GM12878 (cell line): ENCODE measurements at regions not wholly inside any gene's neighbourhood (a gene's known extent, or its start where the extent isn't known, plus 50 kb on each side); places are given as distances from the start of the nearest gene placed in this dataset.

ENCODE experiments used
- ATAC-seq: fragments of 200-7000 bp; cut with Tn5 transposase; 3 replicates; pipeline ENCODE4 v1.9.1; 2020; ENCODE audit warnings: mild to moderate bottlenecking, moderate library complexity
- BruUV-seq: library from RNA; stranded (reverse); fragments of 400-500 nt; replicated peaks from 2 replicates; lab custom pipeline; 2021; lab: Mats Ljungman, UMichigan
- CTCF ChIA-PET: fragments of 300-600 bp; sonication (Branson Sonifier 250); formaldehyde crosslinking; extraction: SDS; loops from one replicate; lab custom pipeline; 2021; ENCODE audit warnings: inconsistent platforms; lab: Yijun Ruan, JAX
- POLR2A ChIA-PET: fragments of 350-600 bp; formaldehyde crosslinking; extraction: SDS; loops from one replicate; lab custom pipeline; 2021; ENCODE audit warnings: inconsistent platforms; lab: Charles Lee
- RAD21 ChIA-PET: fragments of 300-600 bp; sonication (Branson Sonifier 250); formaldehyde crosslinking; loops from one replicate; lab custom pipeline; 2023; ENCODE audit warnings: antibody characterized with exemption; ENCODE audit not compliant: unreplicated experiment; lab: Charles Lee
- SMC1A ChIA-PET: fragments of 300-600 bp; sonication (Branson Sonifier 250); formaldehyde crosslinking; loops from one replicate; lab custom pipeline; 2023; ENCODE audit not compliant: unreplicated experiment, uncharacterized antibody; lab: Charles Lee
- DNase-seq: peaks from one replicate; pipeline ENCODE4 v3.0.0-alpha.2; 2011; ENCODE audit warnings: low read depth, low spot score
- FAIRE-seq: peaks from 3 replicates; lab custom pipeline; 2011; peaks lifted over from hg19 to GRCh38; lab: Jason Lieb, UNC
- H2AFZ ChIP-seq: 2 replicates; pipeline ENCODE4 v1.6.0; 2011; ENCODE audit warnings: low read depth, low read length, control low read depth; ENCODE audit not compliant: control insufficient read depth
- H3K27ac ChIP-seq: 2 replicates; pipeline ENCODE4 v1.5.1; 2011; ENCODE audit warnings: control low read depth; ENCODE audit not compliant: control insufficient read depth, insufficient read depth
- H3K27me3 ChIP-seq, 2 experiments: replicated peaks in 1 of 2; 2 replicates each; pipeline versions ENCODE4 v1.6.0 to v1.6.1; 2011; ENCODE audit warnings: low read length in 1 of 2; ENCODE audit not compliant: control insufficient read depth in 2 of 2, insufficient read depth in 2 of 2
- H3K36me3 ChIP-seq, 2 experiments: 2 replicates each; pipeline ENCODE4 v1.5.1; 2011; ENCODE audit warnings: low read length in 1 of 2; ENCODE audit not compliant: control insufficient read depth in 2 of 2, insufficient read depth in 2 of 2
- H3K4me1 ChIP-seq: 2 replicates; pipeline ENCODE4 v1.6.1; 2011; ENCODE audit warnings: mild to moderate bottlenecking, low read length, moderate library complexity, mixed read lengths; ENCODE audit not compliant: control insufficient read depth, insufficient read depth
- H3K4me2 ChIP-seq: 2 replicates; pipeline ENCODE4 v1.6.0; 2011; ENCODE audit warnings: control low read depth; ENCODE audit not compliant: control insufficient read depth, insufficient read depth
- H3K4me3 ChIP-seq: fragments of 200-600 bp; sonication (generic); 2 replicates; pipeline ENCODE4 v1.5.1; 2016
- H3K79me2 ChIP-seq: 2 replicates; pipeline ENCODE4 v1.6.0; 2011; ENCODE audit warnings: low read length; ENCODE audit not compliant: control insufficient read depth, insufficient read depth
- H3K9ac ChIP-seq: 2 replicates; pipeline ENCODE4 v1.8.0; 2011; ENCODE audit warnings: low read length, control low read depth, mixed read lengths; ENCODE audit not compliant: control insufficient read depth, insufficient read depth
- H3K9me3 ChIP-seq: replicated peaks from 3 replicates; pipeline ENCODE4 v1.5.1; 2011; ENCODE audit warnings: mild to moderate bottlenecking, low read length; ENCODE audit not compliant: control insufficient read depth, insufficient read depth
- H4K20me1 ChIP-seq: 2 replicates; pipeline ENCODE4 v1.6.0; 2011; ENCODE audit not compliant: control insufficient read depth, insufficient read depth
- BACH1 ChIP-seq: fragments of 450-650 bp; IDR thresholded peaks from 2 replicates; pipeline ENCODE4 v1.6.1; 2017; ENCODE audit warnings: mild to moderate bottlenecking, borderline replicate concordance
- CHD2 ChIP-seq: IDR thresholded peaks from 2 replicates; pipeline ENCODE4 v1.6.1; 2011; ENCODE audit warnings: low read depth, low read length, improper control_type of control experiment, borderline replicate concordance
- GABPA ChIP-seq: IDR thresholded peaks from 2 replicates; pipeline ENCODE4 v1.6.1; 2014; ENCODE audit warnings: antibody characterized with exemption, low read depth, mild to moderate bottlenecking, inconsistent platforms
- HDAC6 ChIP-seq: fragments of 200-600 bp; sonication (generic); IDR thresholded peaks from one replicate; pipeline ENCODE4 v1.8.0; 2017; ENCODE audit warnings: antibody characterized with exemption; ENCODE audit not compliant: unreplicated experiment
- JUND ChIP-seq: IDR thresholded peaks from 2 replicates; pipeline ENCODE4 v1.6.1; 2012; ENCODE audit warnings: low read depth, mild to moderate bottlenecking, low read length, improper control_type of control experiment, moderate library complexity
- KAT2A ChIP-seq: conservative IDR thresholded peaks from 2 replicates; pipeline ENCODE4 v1.6.1; 2011; ENCODE audit warnings: low read depth, low read length; ENCODE audit not compliant: control insufficient read depth
- MTA3 ChIP-seq: IDR thresholded peaks from 2 replicates; pipeline ENCODE4 v1.6.1; 2012; ENCODE audit warnings: low read length, inconsistent platforms, borderline replicate concordance
- RUNX3 ChIP-seq: IDR thresholded peaks from 2 replicates; pipeline ENCODE4 v1.6.1; 2012; ENCODE audit warnings: low read length, inconsistent platforms
- SIX5 ChIP-seq: IDR thresholded peaks from 2 replicates; pipeline ENCODE4 v1.6.1; 2011; ENCODE audit warnings: mild to moderate bottlenecking, low read depth, low read length, moderate library complexity; ENCODE audit not compliant: severe bottlenecking
- TCF12 ChIP-seq: IDR thresholded peaks from 2 replicates; pipeline ENCODE4 v1.6.1; 2011; ENCODE audit warnings: low read depth, mild to moderate bottlenecking, low read length
- USF1 ChIP-seq: IDR thresholded peaks from 2 replicates; pipeline ENCODE4 v1.6.1; 2011; ENCODE audit warnings: borderline replicate concordance, low read depth, mild to moderate bottlenecking, moderate library complexity, mixed read lengths, low read length; ENCODE audit not compliant: insufficient read depth; ENCODE audit errors: extremely low read length
- YBX1 ChIP-seq: fragments of 450-650 bp; IDR thresholded peaks from 2 replicates; pipeline ENCODE4 v1.6.1; 2016; ENCODE audit warnings: antibody characterized with exemption
- ZBTB40 ChIP-seq: fragments of 450-650 bp; IDR thresholded peaks from 2 replicates; pipeline ENCODE4 v1.6.1; 2016; ENCODE audit warnings: mild to moderate bottlenecking, moderate library complexity, borderline replicate concordance
- ZNF384 ChIP-seq: IDR thresholded peaks from 2 replicates; pipeline ENCODE4 v1.6.1; 2012; ENCODE audit warnings: low read depth, mild to moderate bottlenecking, low read length, improper control_type of control experiment, borderline replicate concordance
- WGBS: methylation state at CpG from one replicate; pipeline ENCODE4 v1.1.6; 2016; ENCODE audit warnings: low lambda C conversion rate; ENCODE audit not compliant: insufficient replicate concordance, insufficient coverage; ENCODE audit errors: missing lambda C conversion rate; 5-methylcytosine and 5-hydroxymethylcytosine counted together
- in situ Hi-C: fragments of 300-500 bp; cut with MboI; formaldehyde crosslinking; loops from 9 replicates; pipeline ENCODE4 v1.14.3; 2018; ENCODE audit warnings: mixed read lengths
- intact Hi-C: fragments of 100-400 bp; cut with micrococcal nuclease; formaldehyde crosslinking; loops from one replicate; pipeline ENCODE4 v1.14.2; 2022; ENCODE audit not compliant: unreplicated experiment

DNA sequence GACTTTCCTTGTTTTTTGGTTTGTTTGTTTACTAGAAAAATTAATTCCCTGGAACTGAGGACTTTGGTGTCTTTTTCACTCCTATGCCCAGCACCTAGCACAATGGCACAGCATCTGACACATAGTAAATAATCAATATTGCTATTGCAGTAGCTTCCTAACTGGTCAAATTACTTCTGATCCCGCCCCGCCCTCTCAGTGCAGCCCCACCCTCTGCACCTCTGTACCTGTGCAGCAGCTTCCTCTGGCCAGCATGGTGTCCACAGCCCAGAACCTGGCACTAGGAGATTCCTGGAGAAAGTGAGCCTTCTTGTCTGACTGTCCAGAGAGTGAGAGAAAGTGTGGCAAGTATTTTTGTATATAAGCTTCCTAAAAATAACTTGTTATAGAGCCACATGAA lies 343.2 kb downstream of the ZNF608 start:
- ChIA-PET CTCF (interaction anchor here (1.0 kb wide), 1 partner anchor 54 kb away, joined by 3 read pairs; no protein-coding TSS in a partner anchor), RAD21 (no interaction called here), SMC1A (no interaction called here), POLR2A (no interaction called here)
- no peaks in the 10 kb centered on the region for H3K36me3 ChIP-seq
- FAIRE-seq (no peak), ATAC-seq (no peak), DNase-seq (no peak)
- no peaks in the 10 kb centered on the region for H4K20me1 ChIP-seq
- no peak overlapping the region for H3K4me2 ChIP-seq
- no peaks in the 10 kb centered on the region for H3K79me2 ChIP-seq
- H3K9me3 ChIP-seq = no peaks in the 10 kb centered on the region
- no peak overlapping the region for H2AFZ ChIP-seq
- no peak overlapping the region for H3K4me3 ChIP-seq
- intact Hi-C loops = no loop called here
- no peak overlapping the region for H3K9ac ChIP-seq
- H3K27ac ChIP-seq = no peak overlapping the region
- BruUV-seq = no TSS peak
- H3K27me3 ChIP-seq = no peaks in the 10 kb centered on the region
- WGBS = 58% methylated on average over 2 of the region's 2 CpGs
- in situ Hi-C loops = no loop called here
- no peak for TF ChIP-seq ZNF384
- TF ChIP-seq MTA3 = no peak
- TF ChIP-seq, all 136 proteins: peak for 0
- no peaks in the 10 kb centered on the region for H3K4me1 ChIP-seq

GRCh38 chr5:124402144-124402581 lies 344.3 kb downstream of the ZNF608 start:
- Histone ChIP-seq H3K27me3 (no peaks in the 10 kb centered on the region), H3K9ac (no peak overlapping the region), H4K20me1 (no peaks in the 10 kb centered on the region), H2AFZ (no peak overlapping the region), H3K4me1 (no peaks in the 10 kb centered on the region), H3K36me3 (no peaks in the 10 kb centered on the region), H3K9me3 (no peaks in the 10 kb centered on the region), H3K4me3 (no peak overlapping the region), H3K4me2 (no peak overlapping the region), H3K79me2 (no peaks in the 10 kb centered on the region), H3K27ac (no peak overlapping the region)
- no peak for ATAC-seq
- no peak for DNase-seq
- ChIA-PET SMC1A (interaction anchor here (1.5 kb wide), 1 partner anchor 9 kb away, joined by 3 read pairs; no protein-coding TSS in a partner anchor), RAD21 (no interaction called here), CTCF (interaction anchor here (0.6 to 1.0 kb wide), 3 partner anchors 35 to 854 kb away, joined by 3 read pairs; no protein-coding TSS in a partner anchor), POLR2A (no interaction called here)
- in situ Hi-C loops (no loop called here), intact Hi-C loops (no loop called here)
- no peak for FAIRE-seq
- WGBS = 51% methylated on average over 3 of the region's 3 CpGs
- BruUV-seq = no TSS peak
- TF ChIP-seq JUND (no peak), USF1 (no peak), KAT2A (no peak), BACH1 (no peak), CHD2 (no peak), GABPA (no peak), RUNX3 (no peak), SIX5 (no peak), TCF12 (no peak), YBX1 (no peak), HDAC6 (no peak), ZBTB40 (no peak)
